GM18505 (cell line): ENCODE measurements at regions not wholly inside any gene's neighbourhood (a gene's known extent, or its start where the extent isn't known, plus 50 kb on each side); places are given as distances from the start of the nearest gene placed in this dataset.
"Not testable (repeated sequence)": the region's sequence is repeated elsewhere in the genome, so short reads cannot be mapped to it uniquely, and the experiment has no call there.

Source experiments
- ATAC-seq: cut with Tn5 transposase; IDR thresholded peaks from one replicate; pipeline ENCODE4 v1.9.1; 2021; ENCODE audit not compliant: unreplicated experiment
- POLR2A ChIP-seq: IDR thresholded peaks from 4 replicates; pipeline ENCODE4 v1.6.1; 2011; ENCODE audit warnings: borderline replicate concordance; ENCODE audit not compliant: insufficient read depth, insufficient read length; ENCODE audit errors: extremely low read depth

DNA sequence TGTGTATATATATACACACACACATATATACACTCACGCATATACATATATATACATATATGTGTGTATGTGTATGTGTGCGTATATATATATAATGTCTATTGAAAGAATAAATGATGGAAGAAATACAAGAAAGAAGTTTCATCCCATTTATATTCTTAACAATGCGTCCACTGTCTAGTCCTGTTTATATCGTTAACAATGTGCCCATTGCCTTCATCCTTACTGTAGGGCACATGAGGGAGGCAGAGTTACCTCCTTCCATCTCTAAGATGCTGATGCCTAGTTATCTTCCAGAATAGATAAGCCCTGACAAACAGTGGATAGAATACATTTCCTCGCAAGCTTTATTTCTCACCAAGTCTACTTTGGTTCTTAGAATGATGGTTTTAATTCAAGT is 389.8 kb upstream of the SEMA6A start:
- ATAC-seq: no peak
- no peak for TF ChIP-seq POLR2A

DNA sequence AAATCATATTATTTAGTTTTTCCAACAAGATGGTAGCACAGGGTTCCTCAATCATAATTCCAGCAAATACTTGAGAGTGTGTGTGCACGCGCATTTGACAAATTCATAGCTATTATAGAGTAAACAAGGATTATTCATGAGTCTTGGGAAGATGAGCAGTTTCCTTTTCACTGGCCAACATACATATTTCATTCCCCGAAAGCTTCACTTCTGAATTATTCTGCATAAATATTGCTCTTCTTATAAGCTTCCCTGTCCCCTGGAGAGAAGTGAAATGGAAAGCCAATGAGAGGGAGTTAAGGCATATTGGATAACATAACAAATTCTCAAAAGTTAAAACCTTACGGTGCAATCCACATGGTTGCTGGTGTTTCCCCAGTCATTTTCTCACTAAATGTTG is 386.4 kb upstream of the SEMA6A start:
- no peak for TF ChIP-seq POLR2A
- ATAC-seq: no peak

GRCh38 chr5:116959843-116960242 is 385.2 kb upstream of the SEMA6A start:
- TF ChIP-seq POLR2A: no peak
- ATAC-seq: peak; percentile 53

- TF ChIP-seq POLR2A: no peak
- ATAC-seq: no peak
Measured at GRCh38 chr5:116953251-116953930, 378.8 kb upstream of the SEMA6A start.

GRCh38 chr5:116951219-116951618 is 376.6 kb upstream of the SEMA6A start:
- ATAC-seq: no peak
- TF ChIP-seq POLR2A: no peak

DNA sequence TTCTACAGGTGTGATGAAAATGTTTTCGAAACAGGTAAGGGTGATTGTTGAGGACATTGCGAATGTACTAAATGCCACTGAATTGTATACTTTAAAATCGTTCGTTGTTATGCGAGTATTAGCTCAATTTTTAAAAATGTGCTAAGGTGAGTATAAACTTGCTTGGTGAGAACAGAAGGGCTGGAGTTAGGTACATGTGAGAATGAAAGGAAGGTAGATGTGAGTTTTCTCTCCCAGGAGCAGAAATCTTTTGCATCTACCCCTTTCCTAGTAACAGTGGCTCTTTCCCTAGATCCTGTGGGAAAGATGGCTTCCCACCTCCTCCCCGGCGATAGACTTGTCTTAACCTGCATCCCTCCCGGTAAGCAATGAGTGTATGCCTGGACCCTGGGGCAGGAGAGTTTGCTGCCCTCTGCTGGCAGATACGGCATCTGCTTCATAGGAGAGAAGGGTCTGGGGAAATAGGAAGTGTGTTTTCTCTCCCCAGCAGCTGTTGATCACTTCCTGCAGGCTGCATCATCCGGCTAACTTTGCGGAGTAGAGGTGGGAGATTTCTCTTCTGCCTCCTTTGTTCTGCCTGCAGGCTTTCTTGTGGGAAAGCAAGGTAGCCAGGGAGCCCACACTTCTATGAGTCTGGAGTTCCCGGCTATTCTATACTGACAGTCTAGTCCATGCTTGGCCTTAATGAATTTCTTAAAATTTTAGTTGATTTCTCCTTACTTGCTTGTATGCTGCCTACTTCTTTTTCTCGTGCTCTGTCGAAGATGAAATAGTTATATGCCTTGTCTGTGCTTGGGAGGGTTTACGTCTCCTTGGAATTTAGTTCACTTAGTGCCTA is 373.3 kb upstream of the SEMA6A start:
- ATAC-seq: peak; percentile 99
- no peak for TF ChIP-seq POLR2A

DNA sequence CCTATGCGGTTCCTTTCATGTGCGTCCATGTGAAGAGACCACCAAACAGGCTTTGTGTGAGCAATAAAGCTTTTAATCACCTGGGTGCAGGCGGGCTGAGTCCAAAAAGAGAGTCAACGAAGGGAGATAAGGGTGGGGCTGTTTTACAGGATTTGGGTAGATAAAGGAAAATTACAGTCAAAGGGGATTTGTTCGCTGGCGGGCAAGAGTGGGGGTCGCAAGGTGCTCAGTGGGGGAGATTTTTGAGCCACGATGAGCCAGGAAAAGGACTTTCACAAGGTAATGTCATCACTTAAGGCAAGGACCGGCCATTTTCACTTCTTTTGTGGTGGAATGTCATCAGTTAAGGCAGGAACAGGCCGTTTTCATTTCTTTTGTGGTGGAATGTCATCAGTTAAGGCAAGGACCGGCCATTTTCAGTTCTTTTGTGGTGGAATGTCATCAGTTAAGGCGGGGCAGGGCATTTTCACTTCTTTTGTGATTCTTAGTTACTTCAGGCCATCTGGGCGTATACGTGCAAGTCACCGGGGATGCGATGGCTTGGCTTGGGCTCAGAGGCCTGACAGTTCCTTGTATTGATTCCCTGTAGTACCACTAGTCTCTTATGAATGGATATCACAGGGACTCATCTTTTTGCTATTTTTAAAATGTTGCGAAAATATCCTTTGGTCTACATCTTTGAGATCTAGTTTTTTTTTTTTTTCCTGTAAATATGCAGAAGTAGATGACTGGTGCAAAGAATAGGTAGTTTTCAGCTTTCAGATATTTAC is 371.2 kb upstream of the SEMA6A start:
- ATAC-seq: not testable (repeated sequence)

GRCh38 chr5:116944183-116944582 is 369.6 kb upstream of the SEMA6A start:
- TF ChIP-seq POLR2A: no peak
- ATAC-seq: no peak

- TF ChIP-seq POLR2A: no peak
Measured at GRCh38 chr5:116942622-116943021, 368.0 kb upstream of the SEMA6A start.

DNA sequence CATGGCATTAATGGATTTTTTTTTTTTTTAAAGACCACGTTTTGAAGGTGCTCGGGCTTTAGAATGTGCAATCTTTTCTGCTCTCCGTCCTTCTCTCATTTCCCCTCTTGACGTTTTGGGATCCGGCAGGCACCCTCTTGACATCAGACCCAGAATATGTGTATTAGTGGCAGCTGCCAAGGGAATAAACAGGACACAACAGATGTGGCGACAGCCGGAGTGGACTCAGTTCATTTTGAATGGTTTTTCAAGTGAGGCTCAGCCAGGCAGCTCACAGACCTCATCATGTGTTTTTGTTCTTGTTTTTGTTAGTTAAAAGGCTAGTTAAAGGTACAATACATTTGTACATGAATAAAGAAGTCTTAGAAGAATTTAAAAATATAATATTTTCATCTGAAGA is 365.0 kb upstream of the SEMA6A start:
- no peak for ATAC-seq
- TF ChIP-seq POLR2A: no peak

More at GRCh38 chr5:116942622-116943021, 368.0 kb upstream of the SEMA6A start:
- ATAC-seq: no peak

DNA sequence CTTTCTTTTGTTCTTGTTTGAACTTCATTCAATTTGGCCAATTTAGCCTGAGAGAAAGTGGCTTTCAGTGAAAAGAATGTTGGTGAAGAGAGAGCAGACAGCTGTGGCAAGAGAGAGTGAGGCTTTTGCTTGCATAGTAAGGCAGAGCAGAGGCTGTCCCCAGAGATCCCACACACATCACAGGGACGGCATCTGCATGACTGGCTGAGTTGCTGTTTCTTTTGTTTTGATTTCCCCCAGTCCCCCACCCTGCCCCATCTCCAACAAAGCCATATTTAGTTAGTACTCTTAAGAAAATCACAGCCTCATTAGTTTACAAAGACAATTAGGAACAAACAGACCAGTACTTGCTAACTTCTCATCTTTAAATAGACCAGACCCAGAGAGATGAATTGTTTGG is 363.9 kb upstream of the SEMA6A start:
- no peak for ATAC-seq
- no peak for TF ChIP-seq POLR2A

GRCh38 chr5:116935561-116936162 is 361.0 kb upstream of the SEMA6A start:
- no peak for ATAC-seq

DNA sequence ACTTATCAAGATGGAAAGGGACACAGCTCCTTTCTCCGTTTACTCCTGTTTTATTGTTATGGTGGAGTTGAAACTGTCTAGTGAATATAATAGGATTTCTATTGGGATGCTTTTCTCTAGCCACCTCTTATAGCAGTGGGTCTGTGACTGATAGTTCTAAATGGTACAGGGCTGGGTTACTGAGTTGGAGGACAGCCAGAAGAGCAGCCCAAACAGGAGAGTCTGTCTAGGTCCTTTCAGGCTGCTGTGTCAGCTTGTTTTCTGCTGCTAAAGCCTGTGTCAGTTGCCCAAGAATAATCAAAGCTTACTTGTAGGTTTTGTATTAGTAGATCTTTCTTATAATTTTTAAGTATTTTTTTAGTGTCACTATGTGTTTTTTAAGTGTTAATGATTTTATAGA is 356.0 kb upstream of the SEMA6A start:
- no peak for ATAC-seq
- TF ChIP-seq POLR2A: no peak

More at GRCh38 chr5:116935561-116936162, 361.0 kb upstream of the SEMA6A start:
- TF ChIP-seq POLR2A: no peak
